GM18951 (cell line): ENCODE measurements at regions not wholly inside any gene's neighbourhood (a gene's known extent, or its start where the extent isn't known, plus 50 kb on each side); places are given as distances from the start of the nearest gene placed in this dataset.

Experiments used
- POLR2A ChIP-seq: IDR thresholded peaks from 4 replicates; pipeline ENCODE4 v1.6.1; 2011; ENCODE audit warnings: mild to moderate bottlenecking; ENCODE audit not compliant: insufficient read length, insufficient read depth; ENCODE audit errors: extremely low read depth
- in situ Hi-C: fragments of 300-500 bp; cut with MboI; formaldehyde crosslinking; loops from one replicate; pipeline ENCODE4 v1.12.0; 2022; ENCODE audit warnings: low sequenced_read_pairs, mixed read lengths, inconsistent platforms; ENCODE audit not compliant: unreplicated experiment

DNA sequence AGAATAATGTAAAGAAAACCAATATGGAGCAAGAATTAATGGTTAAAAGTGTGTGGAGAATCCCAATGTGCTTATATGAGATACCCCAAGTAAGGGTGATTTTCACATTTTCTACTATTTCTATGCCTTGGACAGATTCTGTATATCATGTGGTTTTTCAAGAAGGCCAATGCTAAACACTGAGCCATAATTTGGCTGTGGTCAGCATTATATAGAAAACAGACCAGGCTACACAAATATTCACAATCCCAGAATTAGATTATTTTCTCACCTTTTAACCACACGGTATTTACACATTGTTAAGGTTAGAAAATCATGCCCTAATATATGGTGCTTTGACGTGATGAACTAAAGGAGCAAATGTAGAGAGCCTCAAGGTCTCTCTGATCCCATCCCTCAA, 277.4 kb upstream of the LRATD1 start:
- TF ChIP-seq POLR2A, result no peak
- in situ Hi-C loops, result no loop called here

GRCh38 chr2:14358339-14358738, 274.2 kb upstream of the LRATD1 start:
- in situ Hi-C loops, result no loop called here
- TF ChIP-seq POLR2A, result no peak

- TF ChIP-seq POLR2A, result no peak
- in situ Hi-C loops, result no loop called here
Measured at GRCh38 chr2:14358774-14359173, 273.7 kb upstream of the LRATD1 start.

DNA sequence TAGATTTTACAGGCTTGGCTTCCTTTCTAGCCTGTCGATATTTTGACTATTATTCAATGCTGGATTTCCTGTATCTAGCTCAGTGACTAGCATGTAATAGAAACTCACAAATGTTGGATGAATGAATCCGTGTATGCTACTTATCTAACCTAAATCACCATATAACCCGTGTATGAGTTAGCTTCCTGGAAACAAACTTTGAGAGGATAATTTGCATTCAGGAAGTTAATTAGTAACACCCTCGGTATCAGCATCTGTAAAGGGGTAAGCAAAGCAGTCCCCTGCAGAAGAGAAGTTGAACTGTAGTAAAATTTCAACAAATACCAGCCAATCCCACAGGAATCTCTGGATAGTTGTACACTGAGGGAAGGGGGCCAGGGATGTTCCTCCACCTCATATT, 269.4 kb upstream of the LRATD1 start:
- in situ Hi-C loops, result no loop called here
- TF ChIP-seq POLR2A, result no peak

DNA sequence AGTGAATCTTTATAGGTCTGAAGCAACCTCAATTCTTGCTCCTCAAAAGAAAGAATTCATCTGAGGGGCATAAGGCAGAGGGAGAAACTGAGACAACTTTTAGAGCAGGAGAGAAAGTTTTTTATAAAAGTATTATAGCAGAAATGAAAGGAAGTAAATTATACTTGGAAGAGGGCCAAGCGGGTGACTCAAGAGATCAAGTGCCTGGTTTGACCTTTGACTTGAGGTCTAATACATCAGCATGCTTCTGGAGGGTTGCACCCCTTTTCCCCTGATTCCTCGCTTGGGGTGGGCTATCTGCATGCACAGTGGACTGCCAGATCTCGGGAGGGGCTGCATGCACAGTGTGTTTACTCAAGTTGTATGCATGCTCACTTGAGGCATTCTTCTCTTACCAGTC, 268.5 kb upstream of the LRATD1 start:
- TF ChIP-seq POLR2A, result no peak
- in situ Hi-C loops, result no loop called here

- no peak for TF ChIP-seq POLR2A
- in situ Hi-C loops, result no loop called here
Measured at GRCh38 chr2:14364471-14364870, 268.0 kb upstream of the LRATD1 start.

GRCh38 chr2:14385043-14385442, 247.5 kb upstream of the LRATD1 start:
- TF ChIP-seq POLR2A, result no peak
- in situ Hi-C loops, result no loop called here

- in situ Hi-C loops, result no loop called here
- TF ChIP-seq POLR2A, result no peak
Measured at GRCh38 chr2:14387332-14387731, 245.2 kb upstream of the LRATD1 start.

GRCh38 chr2:14388724-14389123, 243.8 kb upstream of the LRATD1 start:
- no peak for TF ChIP-seq POLR2A
- in situ Hi-C loops, result no loop called here

DNA sequence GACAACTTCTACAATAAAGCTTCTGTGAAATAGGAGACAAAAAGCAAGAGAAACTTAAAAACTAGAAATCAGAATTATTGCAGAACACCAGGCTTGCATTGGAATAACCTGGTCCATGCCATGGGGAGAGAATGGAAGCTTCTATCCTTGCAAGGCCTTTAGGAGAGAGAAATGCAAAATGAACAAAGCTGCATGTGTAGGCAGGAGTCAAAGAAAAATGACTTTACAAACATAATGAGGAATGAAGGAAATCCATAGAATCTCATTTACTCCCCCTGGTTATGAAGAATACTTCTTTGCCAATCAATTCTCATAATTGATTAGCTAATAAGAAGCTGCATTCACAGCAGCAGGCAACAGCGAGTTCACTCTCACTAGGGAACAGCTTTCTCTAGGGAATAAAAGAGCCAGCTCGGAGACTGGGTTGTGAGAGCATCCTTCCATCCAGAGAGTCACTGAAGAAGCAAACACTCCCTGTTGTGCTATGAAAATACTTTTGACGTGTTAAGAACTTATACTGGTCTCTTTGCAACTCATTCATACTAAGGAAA, 235.9 kb upstream of the LRATD1 start:
- in situ Hi-C loops, result no loop called here
- TF ChIP-seq POLR2A, result no peak

- TF ChIP-seq POLR2A, result no peak
- in situ Hi-C loops, result no loop called here
Measured at GRCh38 chr2:14398641-14399040, 233.9 kb upstream of the LRATD1 start.

DNA sequence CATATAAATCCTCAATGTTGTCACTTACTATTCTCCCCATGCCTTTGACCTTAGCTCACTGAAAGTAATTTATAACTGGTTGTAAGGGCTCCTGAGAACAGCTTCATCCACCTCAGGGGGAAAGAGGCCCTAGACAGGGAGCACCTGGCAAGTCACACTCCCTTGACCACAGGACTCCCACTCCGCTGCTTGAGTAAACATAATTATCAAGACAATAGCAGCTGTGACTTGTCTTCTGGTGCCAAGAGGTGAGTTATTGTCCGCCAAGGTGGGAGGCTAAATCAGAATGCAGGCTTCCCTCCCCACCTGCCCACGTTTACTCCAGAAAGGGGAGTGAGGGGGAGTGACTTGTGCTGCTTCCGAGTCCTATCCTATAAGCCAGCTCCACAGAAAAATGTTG, 230.6 kb upstream of the LRATD1 start:
- no peak for TF ChIP-seq POLR2A
- in situ Hi-C loops, result no loop called here

GRCh38 chr2:14408695-14409094, 223.8 kb upstream of the LRATD1 start:
- in situ Hi-C loops, result no loop called here
- TF ChIP-seq POLR2A, result no peak

DNA sequence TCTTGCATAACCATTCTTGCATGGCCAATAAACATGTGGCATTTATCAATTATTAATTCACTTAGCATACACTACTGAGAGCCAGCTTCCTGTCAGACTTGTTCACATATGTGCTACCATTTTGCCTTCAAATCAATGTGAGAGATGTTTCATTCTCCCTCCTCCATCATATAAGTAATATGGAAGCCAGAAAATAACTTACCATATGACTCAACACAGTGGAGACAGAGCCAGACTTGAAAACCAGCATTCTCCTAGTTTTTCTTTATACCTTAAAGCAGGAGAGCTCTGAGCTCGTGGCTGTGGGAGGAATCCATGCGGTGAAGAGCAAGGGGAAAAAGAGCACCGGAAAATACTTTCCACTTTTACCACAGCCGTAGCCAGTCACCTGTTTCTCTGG, 215.0 kb upstream of the LRATD1 start:
- in situ Hi-C loops, result no loop called here
- TF ChIP-seq POLR2A, result no peak

DNA sequence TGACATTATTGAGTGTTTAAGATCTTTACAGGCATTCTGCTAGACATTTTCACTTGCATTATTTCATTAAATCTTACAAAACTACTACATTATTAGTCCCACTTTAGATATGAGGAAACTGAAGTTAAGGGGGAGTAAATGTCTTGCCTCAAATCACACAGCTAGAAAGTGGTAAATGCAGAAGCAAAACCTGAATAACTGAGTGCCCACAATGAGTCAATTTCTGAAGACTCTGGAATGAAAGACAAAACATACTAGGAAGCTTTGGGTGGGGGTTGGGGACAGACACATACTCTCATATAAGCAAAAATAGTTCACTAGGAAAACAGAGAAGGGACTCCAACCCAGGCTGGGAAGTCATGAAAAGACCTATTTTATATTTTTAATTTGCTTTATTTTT, 214.4 kb upstream of the LRATD1 start:
- in situ Hi-C loops, result no loop called here
- TF ChIP-seq POLR2A, result no peak
